ENCODE measurements at regions not wholly inside any gene's neighbourhood (a gene's known extent, or its start where the extent isn't known, plus 50 kb on each side); places are given as distances from the start of the nearest gene placed in this dataset.
A peak's percentile ranks its signal among the peaks of the same experiment; 100 is the strongest.

GRCh38 chr7:1309996-1310395 lies 77.3 kb downstream of the UNCX start:
- Histone ChIP-seq H3K27me3 (ENCODE audit: low read depth) (peaks cover 14% of the 10 kb centered on the region), H3K36me3 (no peaks in the 10 kb centered on the region), H3K4me1 (no peaks in the 10 kb centered on the region), H3K9me3 (no peaks in the 10 kb centered on the region), H3K4me3 (no peak overlapping the region), H3K27ac (no peak overlapping the region)
- intact Hi-C loops (cut with DNase I) = no loop called here
- DNase-seq (no peak), ATAC-seq (no peak)
- TF ChIP-seq, protein P1, sequence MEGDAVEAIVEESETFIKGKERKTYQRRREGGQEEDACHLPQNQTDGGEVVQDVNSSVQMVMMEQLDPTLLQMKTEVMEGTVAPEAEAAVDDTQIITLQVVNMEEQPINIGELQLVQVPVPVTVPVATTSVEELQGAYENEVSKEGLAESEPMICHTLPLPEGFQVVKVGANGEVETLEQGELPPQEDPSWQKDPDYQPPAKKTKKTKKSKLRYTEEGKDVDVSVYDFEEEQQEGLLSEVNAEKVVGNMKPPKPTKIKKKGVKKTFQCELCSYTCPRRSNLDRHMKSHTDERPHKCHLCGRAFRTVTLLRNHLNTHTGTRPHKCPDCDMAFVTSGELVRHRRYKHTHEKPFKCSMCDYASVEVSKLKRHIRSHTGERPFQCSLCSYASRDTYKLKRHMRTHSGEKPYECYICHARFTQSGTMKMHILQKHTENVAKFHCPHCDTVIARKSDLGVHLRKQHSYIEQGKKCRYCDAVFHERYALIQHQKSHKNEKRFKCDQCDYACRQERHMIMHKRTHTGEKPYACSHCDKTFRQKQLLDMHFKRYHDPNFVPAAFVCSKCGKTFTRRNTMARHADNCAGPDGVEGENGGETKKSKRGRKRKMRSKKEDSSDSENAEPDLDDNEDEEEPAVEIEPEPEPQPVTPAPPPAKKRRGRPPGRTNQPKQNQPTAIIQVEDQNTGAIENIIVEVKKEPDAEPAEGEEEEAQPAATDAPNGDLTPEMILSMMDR (IDR thresholded peaks at IDR 0.05) = no peak

DNA sequence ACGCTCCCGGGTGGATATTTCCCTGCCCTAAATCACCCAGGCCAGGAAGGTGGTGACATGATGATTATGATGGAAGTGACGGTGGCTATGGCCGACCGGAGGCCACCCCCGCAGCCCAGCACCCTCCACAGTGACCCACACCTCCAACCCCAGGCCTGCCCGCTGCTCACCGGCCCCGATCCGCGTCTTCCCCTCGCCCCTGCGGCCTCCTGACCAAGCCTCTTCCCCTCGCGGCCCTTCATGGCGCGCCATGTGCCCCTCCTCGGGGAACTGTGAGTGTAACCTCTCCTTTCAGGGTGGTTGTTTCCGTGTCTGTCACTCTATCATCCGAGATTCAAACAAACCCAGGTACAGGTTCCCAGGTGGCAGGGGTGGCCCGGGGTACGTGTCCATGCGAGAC lies 78.3 kb downstream of the UNCX start:
- H3K27me3 ChIP-seq (ENCODE audit: low read depth) = peaks cover 14% of the 10 kb centered on the region
- H3K4me1 ChIP-seq = no peaks in the 10 kb centered on the region
- no peak for DNase-seq
- no peaks in the 10 kb centered on the region for H3K36me3 ChIP-seq
- intact Hi-C loops (cut with DNase I) = no loop called here
- ATAC-seq = no peak
- TF ChIP-seq, protein P1 (IDR thresholded peaks at IDR 0.05) = no peak
- no peaks in the 10 kb centered on the region for H3K9me3 ChIP-seq
- no peak overlapping the region for H3K27ac ChIP-seq
- no peak overlapping the region for H3K4me3 ChIP-seq

DNA sequence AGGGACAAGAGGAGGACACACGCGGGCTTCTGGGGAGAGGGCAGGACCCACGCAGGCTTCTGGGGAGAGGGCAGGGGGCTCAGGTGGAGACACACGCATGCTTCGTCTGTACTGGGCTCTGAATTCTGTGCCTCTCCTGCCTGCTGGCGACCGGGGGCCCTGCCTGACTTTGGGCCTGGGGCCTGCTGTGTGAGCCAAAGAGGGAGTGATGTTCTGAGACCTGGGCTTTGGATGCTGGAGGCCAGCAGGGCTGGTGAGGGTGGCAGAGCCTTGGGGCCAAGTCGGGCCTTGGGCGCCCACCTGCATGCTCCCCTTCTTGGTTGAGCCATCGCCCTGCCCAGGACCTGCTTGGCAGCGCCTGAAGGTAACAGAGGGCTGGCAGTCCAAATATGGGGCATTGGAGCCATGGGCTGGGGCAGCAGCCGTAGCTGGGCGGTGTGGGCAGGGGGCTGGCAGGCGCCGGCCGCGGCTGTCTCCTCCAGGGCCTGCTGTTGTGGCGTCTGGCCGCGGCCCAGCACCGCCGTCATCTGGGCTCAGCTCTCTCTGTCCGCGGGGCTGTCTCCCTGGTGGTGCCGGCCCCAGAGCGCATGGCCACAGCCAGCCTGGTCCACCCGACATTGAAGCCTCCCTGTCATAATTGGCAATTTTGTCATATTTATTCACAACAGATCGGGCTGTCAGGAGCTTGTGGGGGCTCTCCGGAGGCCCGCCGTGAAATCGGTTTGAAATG lies 78.9 kb downstream of the UNCX start:
- ATAC-seq (no peak), DNase-seq (no peak)
- H3K36me3 ChIP-seq = no peaks in the 10 kb centered on the region
- H3K27ac ChIP-seq = no peak overlapping the region
- no peaks in the 10 kb centered on the region for H3K4me1 ChIP-seq
- TF ChIP-seq, protein P1 (IDR thresholded peaks at IDR 0.05) = no peak
- no peak overlapping the region for H3K4me3 ChIP-seq
- H3K9me3 ChIP-seq = no peaks in the 10 kb centered on the region
- H3K27me3 ChIP-seq (ENCODE audit: low read depth) = peaks cover 14% of the 10 kb centered on the region
- intact Hi-C loops (cut with DNase I) = no loop called here

DNA sequence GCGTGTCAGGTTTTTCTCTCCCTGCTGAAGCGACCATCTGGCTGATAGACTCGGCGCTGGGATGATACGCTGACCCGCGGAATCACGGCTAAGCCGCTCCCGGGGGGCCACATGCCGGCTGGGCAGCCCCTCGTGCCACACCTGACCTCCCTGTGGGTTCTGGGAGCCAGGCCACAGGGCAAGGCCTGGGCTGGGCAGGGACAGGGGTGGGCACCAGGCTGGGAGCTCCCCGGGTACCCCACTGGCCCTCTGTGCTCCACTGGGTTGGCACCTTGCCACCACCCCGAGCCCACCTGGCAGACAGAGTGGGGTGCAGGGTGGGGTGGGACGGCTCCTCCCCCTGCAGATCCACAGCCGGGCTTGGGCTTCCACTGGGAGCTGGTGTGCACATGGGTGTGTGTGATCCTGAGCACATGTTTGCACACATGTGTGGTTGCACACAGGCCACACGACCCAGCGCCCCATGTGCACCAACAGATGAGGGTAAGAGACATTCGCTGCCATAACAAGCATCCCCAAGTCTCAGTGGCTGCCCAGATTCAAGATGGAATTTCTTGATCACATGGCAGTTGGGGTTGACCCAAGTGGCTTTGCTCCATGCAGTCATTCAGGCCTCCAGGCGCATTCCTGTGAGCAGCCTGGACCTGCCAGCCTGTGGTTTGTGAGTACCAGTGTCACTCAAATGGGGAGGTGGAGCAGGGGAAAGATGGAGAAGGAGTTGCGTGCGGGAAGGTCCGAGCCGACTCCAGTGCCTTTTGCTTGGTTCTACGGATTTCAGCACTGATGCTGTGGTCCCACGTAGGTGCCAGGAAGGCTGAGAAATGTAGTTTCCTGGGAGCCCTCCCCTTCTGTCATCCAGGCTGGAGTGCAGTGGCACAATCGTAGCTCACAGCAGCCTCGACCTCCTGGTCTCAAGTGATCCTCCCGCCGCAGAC lies 79.7 kb downstream of the UNCX start:
- TF ChIP-seq, protein P1 (IDR thresholded peaks at IDR 0.05) = no peak
- Histone ChIP-seq H3K4me3 (no peak overlapping the region), H3K9me3 (no peaks in the 10 kb centered on the region), H3K4me1 (no peaks in the 10 kb centered on the region), H3K36me3 (no peaks in the 10 kb centered on the region), H3K27ac (no peak overlapping the region), H3K27me3 (ENCODE audit: low read depth) (peaks cover 14% of the 10 kb centered on the region)
- ATAC-seq (peak in 1 of 2 donors; percentile 28), DNase-seq (peak; percentile 40)
- intact Hi-C loops (cut with DNase I) = no loop called here

- intact Hi-C loops (cut with DNase I) = no loop called here
- H3K27me3 ChIP-seq (ENCODE audit: low read depth) = peaks cover 14% of the 10 kb centered on the region
- DNase-seq = peak; percentile 34
These were observed 80.9 kb downstream of the UNCX start for GRCh38 chr7:1313613-1314012.

More at GRCh38 chr7:1313613-1314012, 80.9 kb downstream of the UNCX start:
- H3K9me3 ChIP-seq = no peaks in the 10 kb centered on the region
- TF ChIP-seq, protein P1 (IDR thresholded peaks at IDR 0.05) = no peak
- H3K27ac ChIP-seq = no peak overlapping the region
- no peak for ATAC-seq
- no peak overlapping the region for H3K4me3 ChIP-seq
- no peaks in the 10 kb centered on the region for H3K4me1 ChIP-seq
- H3K36me3 ChIP-seq = no peaks in the 10 kb centered on the region

All from lower lobe of right lung (tissue), 2 donors.